SU-DHL-6 (cell line): ENCODE measurements at regions not wholly inside any gene's neighbourhood (a gene's known extent, or its start where the extent isn't known, plus 50 kb on each side); places are given as distances from the start of the nearest gene placed in this dataset.

ENCODE experiments used
- H2AFZ ChIP-seq: fragments of 200-600 bp; sonication (generic); 2 replicates; pipeline ENCODE4 v1.6.1; 2014; ENCODE audit warnings: low read depth, mild to moderate bottlenecking, moderate library complexity, mixed read lengths, antibody characterized with exemption, low read length; ENCODE audit not compliant: severe bottlenecking
- H3F3A ChIP-seq: fragments of 200-600 bp; shearing (Covaris generic); 2 replicates; pipeline ENCODE4 v1.6.0; 2016; ENCODE audit warnings: antibody characterized with exemption, mild to moderate bottlenecking; ENCODE audit not compliant: insufficient read depth
- H3K27ac ChIP-seq: fragments of 200-600 bp; sonication (generic); 2 replicates; pipeline ENCODE4 v1.5.1; 2016; ENCODE audit warnings: low read depth, mild to moderate bottlenecking, low read length, moderate library complexity, mixed read lengths
- H3K27me3 ChIP-seq: fragments of 200-600 bp; sonication (generic), shearing (Covaris generic); 2 replicates; pipeline ENCODE4 v1.6.0; 2014; ENCODE audit warnings: mild to moderate bottlenecking, low read length
- H3K36me3 ChIP-seq: fragments of 200-600 bp; sonication (generic); 2 replicates; pipeline ENCODE4 v1.6.1; 2014; ENCODE audit warnings: mild to moderate bottlenecking, low read length, mixed read lengths
- H3K4me2 ChIP-seq: fragments of 300-600, 200-600 bp; shearing (Covaris generic), sonication (generic); 2 replicates; pipeline ENCODE4 v1.6.0; 2014; ENCODE audit warnings: low read length, low read depth, mild to moderate bottlenecking; ENCODE audit not compliant: poor library complexity, severe bottlenecking
- H3K4me3 ChIP-seq: fragments of 200-600 bp; sonication (generic); 2 replicates; pipeline ENCODE4 v1.5.1; 2014; ENCODE audit warnings: antibody characterized with exemption, low read length, mild to moderate bottlenecking, mixed read lengths; ENCODE audit not compliant: insufficient read depth, poor library complexity, severe bottlenecking
- H3K79me2 ChIP-seq: fragments of 200-600 bp; sonication (generic); 2 replicates; pipeline ENCODE4 v1.6.1; 2014; ENCODE audit warnings: mild to moderate bottlenecking, low read length, moderate library complexity; ENCODE audit not compliant: insufficient read depth
- H3K9ac ChIP-seq: fragments of 200-600 bp; sonication (generic); 2 replicates; pipeline ENCODE4 v1.7.0; 2014; ENCODE audit warnings: mild to moderate bottlenecking, low read length
- H3K9me2 ChIP-seq: fragments of 200-600 bp; sonication (generic); replicated peaks from 2 replicates; pipeline ENCODE4 v1.6.1; 2014; ENCODE audit warnings: low read length; ENCODE audit not compliant: insufficient read depth
- H3K9me3 ChIP-seq: fragments of 200-600 bp; sonication (generic); 2 replicates; pipeline ENCODE4 v1.6.1; 2014; ENCODE audit warnings: low read length, mixed read lengths; ENCODE audit not compliant: insufficient read depth
- H4K20me1 ChIP-seq: fragments of 200-600 bp; sonication (generic); 2 replicates; pipeline ENCODE4 v1.6.1; 2014; ENCODE audit warnings: low read depth, mild to moderate bottlenecking, antibody characterized with exemption, low read length, moderate library complexity, mixed read lengths
- CTCF ChIP-seq: fragments of 200-600 bp; sonication (generic); IDR thresholded peaks from one replicate; pipeline ENCODE4 v1.5.1; 2017; ENCODE audit warnings: antibody characterized with exemption, mild to moderate bottlenecking, low read length, moderate library complexity; ENCODE audit not compliant: insufficient read depth, poor library complexity, severe bottlenecking
- EZH2phosphoT487 ChIP-seq: fragments of 200-600 bp; sonication (generic), shearing (Covaris generic); conservative IDR thresholded peaks from 2 replicates; pipeline ENCODE4 v1.6.1; 2018; ENCODE audit warnings: mild to moderate bottlenecking, antibody characterized with exemption, low read length, moderate library complexity, mixed read lengths

GRCh38 chr13:82912564-82912963, 969.7 kb downstream of the SLITRK1 start:
- H2AFZ ChIP-seq: no peak overlapping the region

GRCh38 chr13:82905071-82905470, 977.2 kb downstream of the SLITRK1 start:
- TF ChIP-seq EZH2phosphoT487 (no peak), CTCF (no peak)
- Histone ChIP-seq H3K4me2 (no peak overlapping the region), H2AFZ (no peak overlapping the region), H3K79me2 (no peaks in the 10 kb centered on the region), H3F3A (no peaks in the 10 kb centered on the region), H3K9me3 (no peaks in the 10 kb centered on the region; the same call in 1 of the 2 replicates), H3K9ac (no peak overlapping the region), H3K9me2 (no peaks in the 10 kb centered on the region), H3K27ac (no peak overlapping the region), H4K20me1 (no peaks in the 10 kb centered on the region), H3K27me3 (no peaks in the 10 kb centered on the region), H3K36me3 (no peaks in the 10 kb centered on the region), H3K4me3 (no peak overlapping the region)

More at GRCh38 chr13:82912564-82912963, 969.7 kb downstream of the SLITRK1 start:
- Histone ChIP-seq H3K79me2 (no peaks in the 10 kb centered on the region), H4K20me1 (no peaks in the 10 kb centered on the region), H3F3A (no peaks in the 10 kb centered on the region), H3K9me2 (no peaks in the 10 kb centered on the region), H3K36me3 (no peaks in the 10 kb centered on the region), H3K4me3 (no peak overlapping the region), H3K9ac (no peak overlapping the region), H3K4me2 (no peak overlapping the region), H3K9me3 (no peaks in the 10 kb centered on the region), H3K27me3 (no peaks in the 10 kb centered on the region), H3K27ac (no peak overlapping the region)
- no peak for TF ChIP-seq EZH2phosphoT487
- no peak for TF ChIP-seq CTCF

- Histone ChIP-seq H3K4me3 (no peak overlapping the region), H2AFZ (no peak overlapping the region), H3K79me2 (no peaks in the 10 kb centered on the region), H3F3A (no peaks in the 10 kb centered on the region), H3K36me3 (no peaks in the 10 kb centered on the region), H4K20me1 (no peaks in the 10 kb centered on the region), H3K9me3 (no peaks in the 10 kb centered on the region; the same call in 1 of the 2 replicates), H3K4me2 (no peak overlapping the region), H3K9ac (no peak overlapping the region), H3K9me2 (no peaks in the 10 kb centered on the region), H3K27ac (no peak overlapping the region), H3K27me3 (no peaks in the 10 kb centered on the region)
- TF ChIP-seq CTCF: no peak
- no peak for TF ChIP-seq EZH2phosphoT487
Measured at GRCh38 chr13:82900453-82900852, 981.8 kb downstream of the SLITRK1 start.
